WTC11 (cell line): ENCODE measurements at regions not wholly inside any gene's neighbourhood (a gene's known extent, or its start where the extent isn't known, plus 50 kb on each side); places are given as distances from the start of the nearest gene placed in this dataset.

ENCODE experiments used
- AR ChIP-seq: fragments of 250-450 bp; sonication (Bioruptor Pico); IDR thresholded peaks from 2 replicates; pipeline ENCODE4 v1.9.0; 2021; ENCODE audit warnings: mild to moderate bottlenecking
- ATF2 ChIP-seq: sonication (generic); formaldehyde crosslinking; IDR thresholded peaks from 2 replicates; pipeline ENCODE4 v1.8.1; 2022; ENCODE audit warnings: low read depth, missing genetic modification reagents, borderline replicate concordance
- ATF6 ChIP-seq: sonication (generic); formaldehyde crosslinking; IDR thresholded peaks from 2 replicates; pipeline ENCODE4 v1.8.1; 2023; ENCODE audit warnings: mild to moderate bottlenecking, missing genetic modification reagents
- CTCF ChIP-seq: fragments of 200-600 bp; IDR thresholded peaks from 2 replicates; pipeline ENCODE4 v1.8.0; 2022; ENCODE audit warnings: antibody characterized with exemption
- MAX ChIP-seq: sonication (generic); formaldehyde crosslinking; IDR thresholded peaks from 2 replicates; pipeline ENCODE4 v1.8.0; 2022; ENCODE audit warnings: mild to moderate bottlenecking, missing genetic modification reagents
- TP53 ChIP-seq: sonication (generic); formaldehyde crosslinking; IDR thresholded peaks from 2 replicates; pipeline ENCODE4 v1.8.1; 2023; ENCODE audit warnings: mild to moderate bottlenecking, missing genetic modification reagents
- USF2 ChIP-seq: sonication (generic); formaldehyde crosslinking; IDR thresholded peaks from 2 replicates; pipeline ENCODE4 v1.8.1; 2023; ENCODE audit warnings: mild to moderate bottlenecking, missing genetic modification reagents, moderate library complexity
- ZBTB43 ChIP-seq: sonication (generic); formaldehyde crosslinking; IDR thresholded peaks from 2 replicates; pipeline ENCODE4 v1.8.1; 2023; ENCODE audit warnings: mild to moderate bottlenecking, missing genetic modification reagents
- ZNF232 ChIP-seq: sonication (generic); formaldehyde crosslinking; IDR thresholded peaks from 2 replicates; pipeline ENCODE4 v1.8.0; 2022; ENCODE audit warnings: mild to moderate bottlenecking, missing genetic modification reagents
- ZNF416 ChIP-seq: fragments of 250-450 bp; sonication (Bioruptor Pico); IDR thresholded peaks from 2 replicates; pipeline ENCODE4 v1.9.0; 2021; ENCODE audit warnings: mild to moderate bottlenecking, inconsistent platforms

- no peak for TF ChIP-seq CTCF
- no peak for TF ChIP-seq ZBTB43 (CRISPR knock-in tag)
- TF ChIP-seq ATF6 (CRISPR knock-in tag), result no peak
- no peak for TF ChIP-seq AR (CRISPR knock-in tag)
- TF ChIP-seq ATF2, result no peak
- no peak for TF ChIP-seq MAX (CRISPR knock-in tag)
- no peak for TF ChIP-seq ZNF416
- TF ChIP-seq ZNF232 (CRISPR knock-in tag), result no peak
- no peak for TF ChIP-seq TP53 (CRISPR knock-in tag)
- no peak for TF ChIP-seq USF2 (CRISPR knock-in tag)
Observed at GRCh38 chr2:237258116-237258515, 155.8 kb downstream of the COL6A3 start.
